GM19395 (cell line): ENCODE measurements at regions not wholly inside any gene's neighbourhood (a gene's known extent, or its start where the extent isn't known, plus 50 kb on each side); places are given as distances from the start of the nearest gene placed in this dataset.
A peak's percentile ranks its signal among the peaks of the same experiment; 100 is the strongest.
"Not testable (repeated sequence)": the region's sequence is repeated elsewhere in the genome, so short reads cannot be mapped to it uniquely, and the experiment has no call there.

Source experiments
- ATAC-seq: cut with Tn5 transposase; IDR thresholded peaks from one replicate; pipeline ENCODE4 v1.9.1; 2021; ENCODE audit warnings: mild to moderate bottlenecking, moderate library complexity; ENCODE audit not compliant: unreplicated experiment

GRCh38 chr3:180743813-180744590 is 64.7 kb upstream of the CCDC39 start:
- no peak for ATAC-seq

- no peak for ATAC-seq
Observed at GRCh38 chr3:180747805-180748361, 68.6 kb upstream of the CCDC39 start.

DNA sequence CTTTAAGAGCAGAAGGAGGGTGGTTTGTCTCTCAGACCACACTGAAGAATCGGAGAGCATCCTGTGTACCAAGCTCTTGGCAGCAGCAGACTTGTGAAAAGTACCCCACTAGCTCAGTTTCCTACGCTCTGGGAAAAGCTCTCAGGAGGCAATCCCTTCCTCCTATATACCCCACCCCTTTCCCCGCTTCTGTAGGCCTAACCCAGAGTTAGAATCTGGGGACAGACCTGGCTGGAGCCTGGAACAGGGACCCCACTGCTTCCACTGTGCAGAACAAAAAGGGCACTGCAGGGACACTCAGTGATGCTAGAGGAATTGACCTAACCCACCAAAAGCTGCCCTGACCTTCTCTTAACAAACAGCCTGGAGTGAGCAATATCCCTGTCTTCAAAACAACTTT is 70.0 kb upstream of the CCDC39 start:
- ATAC-seq = no peak

- no peak for ATAC-seq
Observed at GRCh38 chr3:180749796-180750195, 70.5 kb upstream of the CCDC39 start.

DNA sequence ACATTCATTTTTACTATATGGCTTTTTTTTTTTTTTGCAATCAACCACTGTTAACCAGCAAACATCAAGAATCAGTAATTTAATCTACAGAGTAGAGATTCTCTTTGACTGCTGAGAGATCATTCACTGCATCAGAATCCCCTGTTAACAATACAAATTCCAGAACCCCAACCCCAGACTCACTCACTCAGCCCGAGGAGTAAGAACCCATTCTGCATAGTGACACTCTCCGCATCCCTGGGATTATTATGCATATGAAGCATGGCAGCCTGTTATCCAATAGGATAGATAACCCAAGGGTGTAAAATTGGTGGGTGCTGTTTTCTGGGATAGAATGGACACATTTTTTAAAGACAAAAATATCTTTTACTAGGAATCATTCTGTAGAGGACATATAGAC is 76.3 kb upstream of the CCDC39 start:
- ATAC-seq = no peak

DNA sequence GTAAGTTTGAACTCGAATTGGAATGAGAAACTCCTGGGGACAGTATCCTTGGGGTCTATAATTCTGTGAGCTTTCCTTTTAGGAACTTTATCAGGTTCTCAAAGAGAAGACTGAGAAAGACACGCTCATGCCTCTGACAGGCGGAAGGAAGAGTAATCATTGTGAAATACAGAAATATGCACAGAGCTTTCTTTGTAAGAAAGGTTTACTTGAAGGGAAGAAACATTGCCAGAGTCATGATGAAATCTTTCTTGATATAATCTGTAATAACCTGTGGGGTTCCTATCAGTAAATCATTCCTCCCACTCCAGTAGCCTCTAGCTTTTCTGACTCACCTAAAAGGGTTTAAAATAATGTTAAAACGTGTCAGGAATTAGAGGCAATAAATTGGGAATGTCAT is 83.6 kb upstream of the CCDC39 start:
- ATAC-seq = no peak

GRCh38 chr3:180764481-180764880 is 85.2 kb upstream of the CCDC39 start:
- no peak for ATAC-seq

DNA sequence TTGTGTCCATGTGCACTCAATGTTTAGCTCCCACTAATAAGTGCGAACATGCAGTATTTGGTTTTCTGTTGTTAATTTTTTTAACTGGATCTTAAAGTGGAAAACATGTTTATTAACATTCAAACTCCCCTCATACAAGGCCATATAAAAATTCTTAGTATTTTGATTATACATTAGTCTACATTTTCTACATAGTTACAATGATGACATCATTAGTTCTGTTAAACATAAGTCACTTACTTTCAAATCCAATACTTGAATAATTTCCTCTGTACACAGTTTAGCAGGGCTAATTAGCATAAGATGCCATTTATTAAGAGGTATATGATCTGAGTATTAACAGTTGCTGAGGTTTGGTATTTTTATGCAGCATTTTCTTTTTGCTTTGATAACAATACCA is 91.3 kb upstream of the CCDC39 start:
- ATAC-seq = no peak

DNA sequence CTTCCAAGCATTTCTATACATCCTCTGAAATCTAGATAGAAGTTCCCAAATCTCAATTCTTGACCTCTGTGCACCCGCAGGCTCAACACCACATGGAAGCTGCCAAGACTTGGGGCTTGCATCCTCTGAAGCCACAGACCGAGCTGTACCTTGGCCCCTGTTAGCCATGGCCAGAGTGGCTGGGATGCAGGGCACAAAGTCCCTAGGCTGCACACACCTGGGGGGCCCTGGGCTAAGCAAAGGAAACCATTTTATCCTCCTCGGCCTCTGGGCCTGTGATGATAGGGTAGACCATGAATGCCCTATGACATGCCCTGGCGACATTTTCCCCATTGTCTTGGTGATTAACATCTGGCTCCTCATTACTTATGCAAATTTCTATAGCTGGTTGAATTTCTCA is 97.1 kb upstream of the CCDC39 start:
- no peak for ATAC-seq

DNA sequence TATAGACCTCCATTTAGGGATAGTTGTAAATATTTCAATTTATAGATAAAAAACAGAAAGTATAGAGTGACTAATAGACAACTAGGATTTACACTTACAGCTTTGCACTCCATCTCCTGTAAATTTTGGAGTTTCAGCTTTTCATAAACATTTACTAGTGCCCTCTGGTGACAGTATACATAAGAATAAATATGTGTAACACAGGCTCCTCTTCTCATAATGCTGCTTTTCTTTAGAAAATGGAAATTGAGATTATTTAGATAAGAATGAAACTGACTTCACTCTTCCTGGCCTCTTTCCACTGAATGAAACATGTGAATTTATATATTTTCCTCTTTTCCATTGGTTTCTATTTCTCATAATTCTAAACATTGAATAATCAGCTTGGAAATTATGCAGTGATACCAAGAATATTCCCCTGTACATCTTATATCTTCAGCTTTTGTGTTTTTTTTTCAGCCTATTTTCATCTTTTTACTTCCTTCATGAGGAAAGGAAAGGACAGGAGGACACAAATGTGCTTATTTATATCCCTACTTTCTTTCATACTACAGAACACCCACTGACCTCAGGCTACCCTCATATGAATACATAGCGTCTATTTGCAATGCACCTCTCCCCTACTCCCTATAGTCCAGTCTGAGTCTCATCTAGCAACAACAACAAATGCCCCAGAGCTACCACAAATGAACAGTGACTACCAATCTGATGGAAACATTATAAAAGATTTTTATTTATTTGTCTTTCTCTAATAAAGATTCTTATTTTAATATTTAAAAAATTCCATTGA is 103.1 kb upstream of the CCDC39 start:
- no peak for ATAC-seq

DNA sequence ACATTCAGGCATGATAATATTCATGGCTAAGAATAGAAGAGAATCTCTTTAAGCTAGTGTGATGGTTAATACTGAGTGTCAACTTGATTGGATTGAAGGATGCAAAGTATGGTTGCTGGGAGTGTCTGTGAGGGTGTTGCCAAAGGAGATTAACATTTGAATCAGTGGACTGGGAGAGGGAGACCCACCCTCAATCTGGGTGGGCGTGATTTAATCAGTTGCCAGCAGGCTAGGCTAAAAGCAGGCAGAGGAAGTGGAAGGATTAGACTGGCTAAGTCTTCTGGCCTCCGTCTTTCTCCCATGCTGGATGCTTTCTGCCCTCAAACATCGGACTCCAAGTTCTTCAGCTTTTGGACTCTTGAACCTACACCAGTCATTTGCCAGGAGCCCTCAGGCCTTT is 106.9 kb upstream of the CCDC39 start:
- not testable (repeated sequence) for ATAC-seq

- ATAC-seq = no peak
Observed at GRCh38 chr3:180789774-180790173, 110.5 kb upstream of the CCDC39 start.

DNA sequence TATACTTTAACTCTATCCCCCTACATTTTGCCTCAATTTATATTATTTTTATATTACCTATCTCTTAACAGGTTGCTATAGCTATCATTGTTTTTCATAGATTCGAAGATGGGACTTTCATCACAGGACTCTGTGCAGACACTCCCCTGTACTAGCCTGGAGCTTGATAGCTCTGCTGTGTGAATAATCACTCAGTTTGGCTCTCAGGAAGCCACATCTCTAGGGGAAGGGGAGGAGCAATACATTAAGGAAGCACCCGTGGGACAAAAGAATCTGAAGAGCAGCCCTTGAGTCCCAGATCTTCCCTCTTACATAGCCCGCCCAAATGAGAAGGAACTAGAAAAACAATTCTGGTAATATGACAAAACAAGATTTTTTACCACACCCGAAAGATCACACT is 114.3 kb upstream of the FXR1 start:
- ATAC-seq = no peak

DNA sequence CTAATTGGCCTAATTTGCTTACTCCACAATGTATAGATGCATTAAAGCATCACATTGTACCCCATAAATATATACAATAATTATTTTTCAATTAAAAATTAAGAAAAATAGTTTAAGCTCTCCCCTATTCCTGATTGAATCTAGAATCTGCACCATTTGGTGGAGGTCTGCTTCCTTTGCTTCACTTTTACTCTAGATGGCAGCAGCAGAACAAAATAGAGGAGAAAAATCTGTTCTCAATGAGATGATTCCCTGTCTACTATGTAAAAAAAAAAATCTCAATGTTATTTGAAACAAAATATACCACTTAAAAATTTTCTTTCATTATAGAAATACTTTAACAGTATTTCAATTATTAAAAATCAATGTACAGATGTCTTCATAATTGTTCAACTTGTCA is 109.6 kb upstream of the FXR1 start:
- peak; percentile 62 for ATAC-seq

GRCh38 chr3:180804916-180805315 is 107.6 kb upstream of the FXR1 start:
- ATAC-seq = no peak

GRCh38 chr3:180808823-180809575 is 103.5 kb upstream of the FXR1 start:
- ATAC-seq = no peak

- no peak for ATAC-seq
Observed at GRCh38 chr3:180820400-180820799, 92.1 kb upstream of the FXR1 start.

- ATAC-seq = no peak
Observed at GRCh38 chr3:180825964-180826363, 86.5 kb upstream of the FXR1 start.

DNA sequence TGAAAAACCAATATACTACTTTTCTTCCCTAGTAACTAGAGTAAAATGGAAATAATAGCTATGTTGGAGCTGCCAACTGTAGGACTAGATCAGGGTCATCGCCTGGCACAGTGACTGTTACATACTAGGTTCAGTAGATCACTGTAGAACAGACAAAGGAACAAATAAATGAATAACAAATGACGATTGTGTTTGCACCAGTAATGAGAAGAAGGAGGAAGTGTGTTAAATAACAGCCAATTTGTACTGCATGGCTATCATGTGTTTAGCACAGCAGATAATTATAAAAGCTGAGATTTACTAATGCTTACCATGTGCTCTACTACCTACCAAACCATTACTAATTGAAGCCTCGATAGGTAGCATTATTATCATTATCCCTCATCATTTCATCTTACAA is 85.3 kb upstream of the FXR1 start:
- ATAC-seq = no peak

GRCh38 chr3:180828001-180828720 is 84.3 kb upstream of the FXR1 start:
- ATAC-seq = no peak
